ENCODE measurements at regions not wholly inside any gene's neighbourhood (a gene's known extent, or its start where the extent isn't known, plus 50 kb on each side); places are given as distances from the start of the nearest gene placed in this dataset.

- Histone ChIP-seq H3K36me3 (ENCODE audit: insufficient read depth) (no peaks in the 10 kb centered on the region), H3K4me1 (ENCODE audit: low read depth, poor library complexity, severe bottlenecking) (no peaks in the 10 kb centered on the region), H3K9ac (no peak overlapping the region), H3K27ac (no peak overlapping the region), H3K4me2 (no peak overlapping the region), H4K20me1 (ENCODE audit: insufficient read depth) (no peaks in the 10 kb centered on the region), H2AFZ (ENCODE audit: low read depth) (no peak overlapping the region), H3K4me3 (IDR thresholded peaks at IDR 0.05; ENCODE audit: insufficient read depth, low read depth, low read length) (no peak overlapping the region), H3K27me3 (ENCODE audit: insufficient read depth, low read depth) (no peaks in the 10 kb centered on the region), H3K79me2 (ENCODE audit: insufficient read depth, low read depth) (no peaks in the 10 kb centered on the region)
- no peak for TF ChIP-seq CTCF (conservative IDR thresholded peaks at IDR 0.05; ENCODE audit: low read depth, low read length)
These were observed 183.2 kb upstream of the RAB6C start for GRCh38 chr2:129796225-129796624.

- Histone ChIP-seq H3K4me1 (ENCODE audit: low read depth, poor library complexity, severe bottlenecking) (no peaks in the 10 kb centered on the region), H3K27me3 (ENCODE audit: insufficient read depth, low read depth) (no peaks in the 10 kb centered on the region), H3K27ac (no peak overlapping the region), H3K36me3 (ENCODE audit: insufficient read depth) (no peaks in the 10 kb centered on the region), H4K20me1 (ENCODE audit: insufficient read depth) (no peaks in the 10 kb centered on the region), H3K79me2 (ENCODE audit: insufficient read depth, low read depth) (no peaks in the 10 kb centered on the region), H2AFZ (ENCODE audit: low read depth) (no peak overlapping the region), H3K4me2 (no peak overlapping the region), H3K9ac (no peak overlapping the region), H3K4me3 (IDR thresholded peaks at IDR 0.05; ENCODE audit: insufficient read depth, low read depth, low read length) (no peak overlapping the region)
- no peak for TF ChIP-seq CTCF (conservative IDR thresholded peaks at IDR 0.05; ENCODE audit: low read depth, low read length)
These were observed 182.5 kb upstream of the RAB6C start for GRCh38 chr2:129796801-129797488.

- Histone ChIP-seq H3K36me3 (ENCODE audit: insufficient read depth) (no peaks in the 10 kb centered on the region), H3K27me3 (ENCODE audit: insufficient read depth, low read depth) (no peaks in the 10 kb centered on the region), H3K79me2 (ENCODE audit: insufficient read depth, low read depth) (no peaks in the 10 kb centered on the region), H3K4me3 (IDR thresholded peaks at IDR 0.05; ENCODE audit: insufficient read depth, low read depth, low read length) (no peak overlapping the region), H3K27ac (no peak overlapping the region), H3K9ac (no peak overlapping the region), H2AFZ (ENCODE audit: low read depth) (no peak overlapping the region), H3K4me1 (ENCODE audit: low read depth, poor library complexity, severe bottlenecking) (no peaks in the 10 kb centered on the region), H3K4me2 (no peak overlapping the region), H4K20me1 (ENCODE audit: insufficient read depth) (no peaks in the 10 kb centered on the region)
- no peak for TF ChIP-seq CTCF (conservative IDR thresholded peaks at IDR 0.05; ENCODE audit: low read depth, low read length)
These were observed 181.8 kb upstream of the RAB6C start for GRCh38 chr2:129797489-129798300.

GRCh38 chr2:129798301-129798581, 181.2 kb upstream of the RAB6C start:
- H3K36me3 ChIP-seq (ENCODE audit: insufficient read depth): no peaks in the 10 kb centered on the region
- no peaks in the 10 kb centered on the region for H3K79me2 ChIP-seq (ENCODE audit: insufficient read depth, low read depth)
- H3K27me3 ChIP-seq (ENCODE audit: insufficient read depth, low read depth): no peaks in the 10 kb centered on the region
- no peak overlapping the region for H3K9ac ChIP-seq
- no peak for TF ChIP-seq CTCF (conservative IDR thresholded peaks at IDR 0.05; ENCODE audit: low read depth, low read length)
- H3K4me3 ChIP-seq (IDR thresholded peaks at IDR 0.05; ENCODE audit: insufficient read depth, low read depth, low read length): no peak overlapping the region
- H2AFZ ChIP-seq (ENCODE audit: low read depth): no peak overlapping the region
- H3K4me2 ChIP-seq: no peak overlapping the region
- H3K4me1 ChIP-seq (ENCODE audit: low read depth, poor library complexity, severe bottlenecking): no peaks in the 10 kb centered on the region
- H4K20me1 ChIP-seq (ENCODE audit: insufficient read depth): no peaks in the 10 kb centered on the region
- H3K27ac ChIP-seq: no peak overlapping the region

Data from KMS-11 (cell line).